Endothelial cell of umbilical vein (primary cell): ENCODE measurements at regions not wholly inside any gene's neighbourhood (a gene's known extent, or its start where the extent isn't known, plus 50 kb on each side); places are given as distances from the start of the nearest gene placed in this dataset.

ENCODE experiments used
- BruUV-seq: library from RNA; stranded (reverse); fragments of 400-500 nt; replicated peaks from 2 replicates; lab custom pipeline; 2021; lab: Mats Ljungman, UMichigan
- CTCF ChIA-PET: fragments of 300-600, 350-600 bp; sonication (Branson Sonifier 250); formaldehyde crosslinking; loops from one replicate; lab custom pipeline; 2021; ENCODE audit warnings: antibody characterized with exemption, inconsistent platforms; lab: Charles Lee
- POLR2A ChIA-PET: fragments of 300-600, 350-600 bp; sonication (Branson Sonifier 250); formaldehyde crosslinking; loops from one replicate; lab custom pipeline; 2021; ENCODE audit warnings: antibody characterized with exemption, inconsistent platforms; lab: Charles Lee
- DNase-seq: peaks from one replicate; pipeline ENCODE4 v3.0.0-alpha.2; 2011; ENCODE audit warnings: low read depth, low spot score
- FAIRE-seq: peaks from 2 replicates; lab custom pipeline; 2011; peaks lifted over from hg19 to GRCh38; lab: Jason Lieb, UNC
- H2AFZ ChIP-seq: 2 replicates; pipeline ENCODE4 v1.6.0; 2012; ENCODE audit warnings: low read depth, low read length, control low read depth, inconsistent platforms
- H3K27ac ChIP-seq: 2 replicates; pipeline ENCODE4 v1.5.1; 2011; ENCODE audit warnings: low read depth, mild to moderate bottlenecking, control low read depth, low read length, moderate library complexity; ENCODE audit not compliant: insufficient read depth
- H3K27me3 ChIP-seq, 2 experiments: 2 replicates each; pipeline versions ENCODE4 v1.6.0 to v1.6.1; 2011; ENCODE audit warnings: low read length in 2 of 2, mixed read lengths in 1 of 2; ENCODE audit not compliant: control insufficient read depth in 2 of 2, insufficient read depth in 2 of 2
- H3K36me3 ChIP-seq, 2 experiments: 2 replicates in 1 of 2; 3 replicates in 1 of 2; pipeline ENCODE4 v1.5.1; 2011; ENCODE audit warnings: low read length in 2 of 2, mild to moderate bottlenecking in 1 of 2, moderate library complexity in 1 of 2; ENCODE audit not compliant: control insufficient read depth in 2 of 2, insufficient read depth in 2 of 2; ENCODE audit errors: extremely low read depth in 1 of 2
- H3K4me1 ChIP-seq: 3 replicates; pipeline ENCODE4 v1.5.1; 2011; ENCODE audit warnings: mild to moderate bottlenecking, low read length; ENCODE audit not compliant: control insufficient read depth, insufficient read depth; ENCODE audit errors: extremely low read depth
- H3K4me2 ChIP-seq: 2 replicates; pipeline ENCODE4 v1.6.1; 2011; ENCODE audit warnings: low read length, control low read depth, mixed read lengths; ENCODE audit not compliant: insufficient read depth
- H3K4me3 ChIP-seq, 3 experiments: fragments of 200-600 bp in 1 of 3; sonication (generic), shearing (Covaris generic) in 1 of 3; replicated peaks in 1 of 3; 2 replicates each; pipeline ENCODE4 v1.5.1; 2011 to 2016; ENCODE audit warnings: control low read depth in 3 of 3, low read length in 3 of 3, mild to moderate bottlenecking in 2 of 3, inconsistent platforms in 1 of 3, low read depth in 1 of 3, moderate library complexity in 1 of 3; ENCODE audit not compliant: insufficient read depth in 1 of 3
- H3K79me2 ChIP-seq: 2 replicates; pipeline ENCODE4 v1.6.0; 2012; ENCODE audit warnings: low read length, inconsistent platforms; ENCODE audit not compliant: control insufficient read depth, insufficient read depth
- H3K9ac ChIP-seq: replicated peaks from 2 replicates; pipeline ENCODE3; 2011; ENCODE audit warnings: low read length, control low read depth; ENCODE audit not compliant: insufficient read depth; ENCODE audit errors: extremely low read depth
- H3K9me1 ChIP-seq: replicated peaks from 3 replicates; pipeline ENCODE4 v1.6.0; 2011; ENCODE audit warnings: mild to moderate bottlenecking, low read length; ENCODE audit not compliant: control insufficient read depth, insufficient read depth; ENCODE audit errors: extremely low read depth
- H3K9me3 ChIP-seq: replicated peaks from 2 replicates; pipeline ENCODE4 v1.5.1; 2012; ENCODE audit warnings: low read length, inconsistent platforms; ENCODE audit not compliant: control insufficient read depth, insufficient read depth
- H4K20me1 ChIP-seq: replicated peaks from 2 replicates; pipeline ENCODE3; 2011; ENCODE audit warnings: mild to moderate bottlenecking, low read length; ENCODE audit not compliant: control insufficient read depth, insufficient read depth; ENCODE audit errors: extremely low read depth
- EZH2 ChIP-seq: IDR thresholded peaks from 2 replicates; pipeline ENCODE4 v1.6.1; 2012; ENCODE audit warnings: borderline replicate concordance, low read depth, mild to moderate bottlenecking, moderate library complexity, low read length, inconsistent platforms; ENCODE audit not compliant: severe bottlenecking
- FOS ChIP-seq: IDR thresholded peaks from 2 replicates; pipeline ENCODE4 v1.6.1; 2011; ENCODE audit warnings: mild to moderate bottlenecking, low read length, moderate library complexity, borderline replicate concordance; ENCODE audit not compliant: insufficient read depth
- GATA2 ChIP-seq: IDR thresholded peaks from 2 replicates; pipeline ENCODE4 v1.7.0; 2011; ENCODE audit warnings: low read depth, mild to moderate bottlenecking, moderate library complexity, mixed read lengths, low read length; ENCODE audit not compliant: insufficient read length, insufficient read depth
- JUN ChIP-seq: IDR thresholded peaks from 2 replicates; pipeline ENCODE4 v1.6.1; 2011; ENCODE audit warnings: borderline replicate concordance, low read depth; ENCODE audit not compliant: insufficient read length, insufficient read depth
- MAX ChIP-seq: IDR thresholded peaks from 2 replicates; pipeline ENCODE4 v1.6.1; 2011; ENCODE audit not compliant: insufficient read depth, insufficient read length
- MYC ChIP-seq: IDR thresholded peaks from one replicate; pipeline ENCODE4 v1.6.1; 2011; ENCODE audit warnings: mild to moderate bottlenecking, low read depth, low read length
- POLR2A ChIP-seq: IDR thresholded peaks from 2 replicates; pipeline ENCODE4 v1.6.1; 2012; ENCODE audit warnings: low read depth, mild to moderate bottlenecking, control low read depth, low read length
- POLR2AphosphoS5 ChIP-seq: IDR thresholded peaks from 2 replicates; pipeline ENCODE4 v1.6.1; 2012; ENCODE audit warnings: low read depth, mild to moderate bottlenecking, control low read depth, low read length, moderate library complexity; ENCODE audit not compliant: insufficient read depth
- dilution Hi-C: fragments of 300-500 bp; cut with MboI; formaldehyde crosslinking; loops from one replicate; pipeline ENCODE4 v1.15.0; 2019; ENCODE audit warnings: low sequenced_read_pairs; ENCODE audit not compliant: extremely low pct_ligation_motif_present
- intact Hi-C: fragments of 100-400 bp; cut with micrococcal nuclease; formaldehyde crosslinking; loops from one replicate; pipeline ENCODE4 v1.10.0; 2022
- TF ChIP-seq, protein P1 (sequence below), 2 donors: IDR thresholded peaks; 1 replicate in 1 of 2; 2 replicates in 1 of 2; pipeline ENCODE4 v1.5.1; 2011; ENCODE audit warnings: low read length in 2 of 2, mild to moderate bottlenecking in 2 of 2, moderate library complexity in 2 of 2, control low read depth in 1 of 2, inconsistent platforms in 1 of 2, low read depth in 1 of 2; ENCODE audit not compliant: insufficient read depth in 1 of 2; ENCODE audit errors: extremely low read depth in 1 of 2

DNA sequence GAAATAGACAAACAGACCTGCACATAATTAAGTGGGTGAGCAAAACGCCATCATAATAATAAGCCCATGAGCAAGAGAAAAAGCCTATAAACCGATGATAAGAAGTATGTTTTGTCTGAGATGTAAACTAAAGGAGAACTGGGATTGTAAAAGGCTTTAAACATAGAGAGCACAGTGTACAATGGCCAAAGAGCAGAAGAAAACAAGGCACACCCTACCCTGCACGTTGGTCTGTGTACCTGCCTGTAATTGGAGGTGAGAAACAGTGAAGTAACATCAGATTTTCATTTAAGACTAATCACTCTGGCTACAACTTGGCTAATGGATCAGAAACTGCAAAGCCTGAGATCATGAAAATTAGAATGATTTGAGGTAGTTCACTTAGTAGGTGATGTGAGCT lies 1094.7 kb upstream of the GYPC start:
- Histone ChIP-seq H3K4me3 (no peak overlapping the region), H3K9me1 (no peaks in the 10 kb centered on the region), H4K20me1 (no peaks in the 10 kb centered on the region), H3K36me3 (no peaks in the 10 kb centered on the region), H3K27ac (no peak overlapping the region), H3K9me3 (peaks cover 4% of the 10 kb centered on the region), H3K9ac (no peak overlapping the region), H3K4me2 (no peak overlapping the region), H3K27me3 (no peaks in the 10 kb centered on the region), H3K4me1 (no peaks in the 10 kb centered on the region), H3K79me2 (no peaks in the 10 kb centered on the region), H2AFZ (no peak overlapping the region)
- DNase-seq (no peak), FAIRE-seq (no peak)
- intact Hi-C loops (no loop called here), dilution Hi-C loops (no loop called here)
- CTCF ChIA-PET = no interaction called here
- BruUV-seq = no TSS peak
- TF ChIP-seq MAX (no peak), FOS (no peak), POLR2AphosphoS5 (no peak), MYC (no peak), POLR2A (no peak), JUN (no peak), GATA2 (no peak), EZH2 (no peak)
- TF ChIP-seq, protein P1, sequence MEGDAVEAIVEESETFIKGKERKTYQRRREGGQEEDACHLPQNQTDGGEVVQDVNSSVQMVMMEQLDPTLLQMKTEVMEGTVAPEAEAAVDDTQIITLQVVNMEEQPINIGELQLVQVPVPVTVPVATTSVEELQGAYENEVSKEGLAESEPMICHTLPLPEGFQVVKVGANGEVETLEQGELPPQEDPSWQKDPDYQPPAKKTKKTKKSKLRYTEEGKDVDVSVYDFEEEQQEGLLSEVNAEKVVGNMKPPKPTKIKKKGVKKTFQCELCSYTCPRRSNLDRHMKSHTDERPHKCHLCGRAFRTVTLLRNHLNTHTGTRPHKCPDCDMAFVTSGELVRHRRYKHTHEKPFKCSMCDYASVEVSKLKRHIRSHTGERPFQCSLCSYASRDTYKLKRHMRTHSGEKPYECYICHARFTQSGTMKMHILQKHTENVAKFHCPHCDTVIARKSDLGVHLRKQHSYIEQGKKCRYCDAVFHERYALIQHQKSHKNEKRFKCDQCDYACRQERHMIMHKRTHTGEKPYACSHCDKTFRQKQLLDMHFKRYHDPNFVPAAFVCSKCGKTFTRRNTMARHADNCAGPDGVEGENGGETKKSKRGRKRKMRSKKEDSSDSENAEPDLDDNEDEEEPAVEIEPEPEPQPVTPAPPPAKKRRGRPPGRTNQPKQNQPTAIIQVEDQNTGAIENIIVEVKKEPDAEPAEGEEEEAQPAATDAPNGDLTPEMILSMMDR (IDR thresholded peaks at IDR 0.05; ENCODE audit: extremely low read depth in 1 of 2, insufficient read depth in 1 of 2, low read depth in 1 of 2, low read length in 2 of 2) = no peak
- POLR2A ChIA-PET = no interaction called here
